Astrocyte of the spinal cord (primary cell): ENCODE measurements at regions not wholly inside any gene's neighbourhood (a gene's known extent, or its start where the extent isn't known, plus 50 kb on each side); places are given as distances from the start of the nearest gene placed in this dataset.

Experiments
- DNase-seq: peaks from one replicate; pipeline ENCODE4 v3.0.0; 2011; ENCODE audit warnings: low read depth, low spot score
- H3K4me3 ChIP-seq: 2 replicates; pipeline ENCODE4 v1.5.1; 2011; ENCODE audit warnings: low read depth, mild to moderate bottlenecking, low read length, moderate library complexity
- in situ Hi-C: cut with HindIII; loops from 2 replicates; pipeline ENCODE4 v1.10.0; 2017; ENCODE audit warnings: low sequenced_read_pairs
- TF ChIP-seq, protein P1 (sequence below): IDR thresholded peaks from 2 replicates; pipeline ENCODE4 v1.5.1; 2012; ENCODE audit warnings: low read depth, mild to moderate bottlenecking, low read length, inconsistent platforms

DNA sequence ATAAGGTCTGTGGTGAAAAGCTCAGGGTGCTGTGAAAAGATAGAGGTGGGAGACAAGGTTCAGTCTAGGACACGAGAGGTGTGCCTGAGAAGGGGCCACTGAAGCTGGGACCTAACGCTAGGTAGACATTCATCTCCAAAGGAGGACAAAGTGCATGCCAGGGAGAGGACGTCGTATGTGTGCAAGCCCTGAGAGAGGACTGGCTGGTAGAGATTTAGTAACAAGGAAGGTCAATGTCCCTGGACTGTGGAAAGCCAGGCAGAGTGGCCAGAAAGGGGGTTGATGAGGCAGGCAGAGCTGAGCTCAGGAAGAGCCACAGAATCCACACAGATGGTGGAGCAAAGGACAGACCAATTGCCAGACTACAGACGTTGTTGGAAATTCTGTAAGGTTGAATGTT lies 817.6 kb downstream of the CCSER2 start:
- TF ChIP-seq, protein P1, sequence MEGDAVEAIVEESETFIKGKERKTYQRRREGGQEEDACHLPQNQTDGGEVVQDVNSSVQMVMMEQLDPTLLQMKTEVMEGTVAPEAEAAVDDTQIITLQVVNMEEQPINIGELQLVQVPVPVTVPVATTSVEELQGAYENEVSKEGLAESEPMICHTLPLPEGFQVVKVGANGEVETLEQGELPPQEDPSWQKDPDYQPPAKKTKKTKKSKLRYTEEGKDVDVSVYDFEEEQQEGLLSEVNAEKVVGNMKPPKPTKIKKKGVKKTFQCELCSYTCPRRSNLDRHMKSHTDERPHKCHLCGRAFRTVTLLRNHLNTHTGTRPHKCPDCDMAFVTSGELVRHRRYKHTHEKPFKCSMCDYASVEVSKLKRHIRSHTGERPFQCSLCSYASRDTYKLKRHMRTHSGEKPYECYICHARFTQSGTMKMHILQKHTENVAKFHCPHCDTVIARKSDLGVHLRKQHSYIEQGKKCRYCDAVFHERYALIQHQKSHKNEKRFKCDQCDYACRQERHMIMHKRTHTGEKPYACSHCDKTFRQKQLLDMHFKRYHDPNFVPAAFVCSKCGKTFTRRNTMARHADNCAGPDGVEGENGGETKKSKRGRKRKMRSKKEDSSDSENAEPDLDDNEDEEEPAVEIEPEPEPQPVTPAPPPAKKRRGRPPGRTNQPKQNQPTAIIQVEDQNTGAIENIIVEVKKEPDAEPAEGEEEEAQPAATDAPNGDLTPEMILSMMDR = no peak
- in situ Hi-C loops = no loop called here
- DNase-seq = no peak

DNA sequence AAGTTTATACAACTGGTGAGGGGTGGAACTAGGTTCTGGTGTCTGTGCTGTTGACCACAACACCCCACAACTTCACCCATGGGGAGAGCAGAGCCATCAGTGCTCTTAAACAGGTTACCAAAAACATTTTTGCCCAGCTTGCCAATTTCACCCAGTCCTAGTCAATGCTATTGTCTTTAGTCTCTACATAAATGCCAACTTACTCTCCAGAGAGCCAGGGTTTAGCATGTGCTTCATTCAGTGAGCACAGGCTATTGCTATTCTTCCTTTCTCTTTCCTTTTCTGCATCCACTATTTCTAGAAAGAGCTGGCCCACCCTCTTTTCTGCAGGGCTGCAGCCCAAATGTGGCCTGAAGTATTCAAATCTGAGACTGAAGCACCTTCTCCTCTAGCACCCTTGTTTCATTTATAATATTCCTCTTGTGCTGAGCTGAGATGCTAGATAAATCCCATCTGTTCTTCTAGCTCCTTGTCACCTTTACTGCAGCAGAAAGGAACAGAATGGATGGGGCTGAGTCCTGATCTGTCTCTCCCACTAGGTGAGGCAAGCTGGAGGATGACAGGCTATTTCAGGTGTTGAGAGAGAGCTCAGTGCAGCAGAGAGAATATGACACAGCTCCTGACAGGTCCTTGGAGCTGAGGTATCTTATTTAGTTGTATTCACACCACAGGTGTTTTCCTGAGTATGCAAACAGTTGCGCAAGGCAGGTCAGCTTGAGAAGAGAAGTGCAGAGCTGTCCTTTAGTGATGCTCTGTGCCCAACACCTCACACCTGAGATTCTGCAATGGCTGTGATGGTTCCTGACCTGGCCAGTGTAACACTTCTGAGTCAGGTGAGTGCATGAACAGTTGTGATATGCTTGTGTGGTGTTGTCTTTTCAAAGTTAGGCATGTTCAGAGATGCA lies 819.2 kb downstream of the CCSER2 start:
- DNase-seq = no peak
- in situ Hi-C loops = no loop called here
- TF ChIP-seq, protein P1 = no peak
- no peak overlapping the region for H3K4me3 ChIP-seq

More for the DNA sequence above, 817.6 kb downstream of the CCSER2 start:
- no peak overlapping the region for H3K4me3 ChIP-seq

DNA sequence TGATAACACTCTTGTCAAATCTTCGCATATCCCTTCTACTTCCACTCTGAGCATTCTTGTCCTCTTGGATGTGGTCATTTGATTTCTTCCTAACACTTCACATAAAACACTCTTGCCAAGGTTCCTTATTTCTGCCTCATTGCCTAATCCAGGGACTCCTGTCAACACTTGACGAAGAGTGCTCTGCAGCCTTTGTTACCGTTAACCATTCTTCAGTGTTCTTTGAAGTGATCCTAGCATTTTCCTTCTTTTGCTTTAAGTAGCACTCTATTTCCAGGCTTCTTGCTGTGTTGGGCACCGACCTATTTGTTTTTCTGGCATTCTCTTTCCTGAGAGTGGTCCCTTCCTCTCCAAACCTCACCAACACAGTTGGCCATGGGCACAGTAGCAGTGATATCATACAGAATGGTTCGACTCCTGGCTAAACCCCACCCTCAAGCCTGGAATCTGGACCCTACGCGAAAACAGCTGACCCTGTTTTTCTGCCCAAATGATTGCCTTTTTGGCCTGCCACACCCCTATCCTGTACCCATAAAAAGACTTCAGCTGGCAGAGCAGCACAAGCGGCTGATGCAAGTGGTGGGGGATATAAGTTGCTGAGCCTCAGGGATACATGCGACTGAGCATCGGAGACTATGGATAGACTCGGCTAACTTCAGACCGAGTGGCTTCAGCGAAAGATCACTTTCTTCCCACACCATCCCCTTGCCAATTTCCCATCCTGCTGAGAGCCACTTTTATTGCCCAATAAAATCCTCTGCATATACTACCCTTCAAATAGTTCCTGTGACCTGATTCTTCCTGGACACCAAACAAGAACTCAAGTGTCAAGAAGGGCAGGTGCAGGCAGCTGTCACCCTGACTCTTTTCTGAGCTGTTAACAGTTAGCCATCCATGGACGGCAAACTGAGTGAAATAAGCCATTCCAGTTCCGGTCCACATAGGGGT lies 820.6 kb downstream of the CCSER2 start:
- in situ Hi-C loops = no loop called here
- H3K4me3 ChIP-seq = no peak overlapping the region
- DNase-seq = no peak
- TF ChIP-seq, protein P1 = no peak

DNA sequence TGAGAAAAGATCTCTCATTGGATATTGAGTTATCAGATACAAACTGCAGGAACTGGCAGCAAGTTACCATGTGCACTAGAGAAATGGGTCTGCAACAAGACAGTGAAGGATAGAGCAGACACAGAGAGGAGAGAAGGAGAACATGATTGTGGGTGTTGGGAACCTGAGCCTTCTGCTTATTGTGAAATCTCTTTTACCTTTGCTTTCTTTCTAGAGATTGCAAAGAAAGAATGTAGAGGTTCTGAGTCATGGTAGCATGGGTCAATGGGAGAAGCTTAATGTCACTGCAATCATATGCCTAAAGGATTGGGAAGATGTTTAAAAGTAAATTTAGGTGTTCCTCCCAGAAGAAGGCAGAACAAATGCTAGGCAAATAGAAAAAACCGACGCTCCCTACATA lies 821.4 kb downstream of the CCSER2 start:
- no peak overlapping the region for H3K4me3 ChIP-seq
- DNase-seq = no peak
- TF ChIP-seq, protein P1 = no peak
- in situ Hi-C loops = no loop called here

DNA sequence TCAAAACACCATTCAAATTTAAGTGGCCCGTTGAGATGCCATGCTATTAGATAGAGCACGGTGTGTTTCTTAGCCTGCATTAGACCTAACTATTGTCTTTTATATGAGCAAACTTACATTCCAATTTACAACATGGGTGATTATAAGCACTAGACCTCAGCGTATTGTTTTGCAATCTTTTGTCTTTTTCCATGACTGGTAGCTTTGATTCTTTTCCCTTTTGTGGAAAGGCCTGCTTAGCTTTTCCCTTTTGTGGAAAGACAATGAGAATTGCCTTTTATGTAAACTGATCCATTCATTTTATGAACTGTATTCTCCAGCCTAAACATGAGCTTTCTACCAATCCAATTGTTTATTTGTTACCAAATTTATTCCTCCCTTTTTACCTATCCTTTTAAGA lies 823.1 kb downstream of the CCSER2 start:
- DNase-seq = no peak
- in situ Hi-C loops = no loop called here
- TF ChIP-seq, protein P1 = no peak
- no peak overlapping the region for H3K4me3 ChIP-seq

DNA sequence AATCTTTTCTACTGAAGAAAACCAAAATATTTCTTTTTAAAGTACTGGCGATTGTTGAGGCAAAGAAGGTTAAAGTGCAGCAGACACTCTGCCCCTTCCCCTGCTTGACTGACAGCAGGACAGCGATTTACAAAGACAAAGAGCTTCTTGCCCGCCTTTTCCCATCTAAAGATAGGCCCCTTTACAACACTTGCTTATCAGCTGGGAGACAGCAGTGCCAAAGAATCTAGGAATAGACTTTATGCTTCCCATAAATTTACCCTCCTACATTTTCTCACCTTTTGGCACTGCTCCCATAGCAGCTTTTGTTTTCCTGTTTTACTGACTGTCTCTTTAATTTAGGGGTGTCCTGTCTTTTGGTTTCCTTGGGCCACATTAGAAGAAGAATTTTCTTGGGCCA lies 824.1 kb downstream of the CCSER2 start:
- in situ Hi-C loops = no loop called here
- H3K4me3 ChIP-seq = no peak overlapping the region
- DNase-seq = no peak
- TF ChIP-seq, protein P1 = no peak
